Spleen (tissue), 11 donors: ENCODE measurements at regions not wholly inside any gene's neighbourhood (a gene's known extent, or its start where the extent isn't known, plus 50 kb on each side); places are given as distances from the start of the nearest gene placed in this dataset.

Experiments
- DNase-seq: peaks from one replicate; pipeline ENCODE4 v3.0.0-alpha.2; 2020
- H3K27ac ChIP-seq, 8 donors: fragments of 200-600 bp; sonication (generic) in 7 of 8; 1 replicate in 4 of 8; 2 replicates in 4 of 8; pipeline versions ENCODE4 v1.5.0 to v1.8.0; 2016 to 2021; ENCODE audit warnings: inconsistent platforms in 4 of 8, mild to moderate bottlenecking in 4 of 8, moderate library complexity in 1 of 8
- H3K27me3 ChIP-seq, 7 donors: fragments of 200-600 bp; sonication (generic) in 6 of 7; replicated peaks in 1 of 7; 1 replicate in 4 of 7; 2 replicates in 3 of 7; pipeline versions ENCODE4 v1.5.0 to v1.8.0; 2016 to 2021; ENCODE audit warnings: inconsistent platforms in 3 of 7, mild to moderate bottlenecking in 1 of 7
- H3K36me3 ChIP-seq, 6 donors: fragments of 200-600 bp; sonication (generic) in 5 of 6; 1 replicate in 4 of 6; 2 replicates in 2 of 6; pipeline versions ENCODE4 v1.5.0 to v1.8.0; 2016 to 2021; ENCODE audit warnings: inconsistent platforms in 2 of 6
- H3K4me1 ChIP-seq, 6 donors: fragments of 200-600 bp; sonication (generic) in 5 of 6; 1 replicate in 3 of 6; 2 replicates in 3 of 6; pipeline versions ENCODE4 v1.5.0 to v1.8.0; 2016 to 2021; ENCODE audit warnings: inconsistent platforms in 3 of 6
- H3K4me3 ChIP-seq, 8 donors: fragments of 200-600 bp; sonication (generic) in 7 of 8; 1 replicate in 4 of 8; 2 replicates in 4 of 8; pipeline versions ENCODE4 v1.5.0 to v1.8.0; 2016 to 2021; ENCODE audit warnings: inconsistent platforms in 4 of 8, mild to moderate bottlenecking in 4 of 8, moderate library complexity in 2 of 8
- H3K9me3 ChIP-seq, 8 donors: fragments of 200-600 bp; sonication (generic) in 7 of 8; 1 replicate in 4 of 8; 2 replicates in 4 of 8; pipeline versions ENCODE4 v1.5.0 to v1.8.0; 2016 to 2021; ENCODE audit warnings: inconsistent platforms in 4 of 8
- CTCF ChIP-seq, 11 experiments: fragments of 200-600 bp in 7 of 11; fragments of 450-650 bp in 4 of 11; sonication (generic) in 4 of 11; IDR thresholded peaks in 8 of 11; conservative IDR thresholded peaks in 3 of 11; 1 replicate in 7 of 11; 2 replicates in 4 of 11; pipeline versions ENCODE4 v1.4.0 to v1.8.0; 2016 to 2021; ENCODE audit warnings: antibody characterized with exemption in 11 of 11, inconsistent platforms in 4 of 11, mild to moderate bottlenecking in 1 of 11
- POLR2A ChIP-seq, 3 donors: fragments of 450-650 bp; IDR thresholded peaks; one replicate each; pipeline ENCODE4 v1.5.1; 2017; ENCODE audit warnings: antibody characterized with exemption in 3 of 3, mild to moderate bottlenecking in 1 of 3
- POLR2AphosphoS5 ChIP-seq, 3 donors: sonication (generic); formaldehyde crosslinking; IDR thresholded peaks; one replicate each; pipeline ENCODE4 v1.5.1; 2017; ENCODE audit warnings: antibody characterized with exemption in 3 of 3
- WGBS, 5 donors: extraction: QIAGEN DNeasy Blood & Tissue Kit in 3 of 5; methylation state at CpG; one replicate each; pipeline versions ENCODE4 v1.1.5 to v1.1.7; 2013 to 2018; 5-methylcytosine and 5-hydroxymethylcytosine counted together
- intact Hi-C: fragments of 100-400 bp; cut with DNase I; formaldehyde crosslinking; loops from one replicate; pipeline ENCODE4 v1.15.0; 2023; ENCODE audit warnings: low total_unique reads
- donor health status: healthy with polysubstance abuse.
- donor health status: DM: no; HTN: no; CAD: no; lungs with moderate emphysema.
- donor health status: DM: no; HTN: no; CAD: no.
- donor health status: Bipolar disorder and iron deficiency.
- donor health status: healthy.
- donor health status: DM: no; HTN: no; CAD: no.
- donor health status: DM: yes; HTN: yes; CAD: no.

- WGBS, 5 donors = 2 to 15% (median 4%) methylated on average over 1 of the region's 1 CpG
These were observed 630.3 kb upstream of the KLHL4 start for GRCh38 chrX:86887341-86887740.

GRCh38 chrX:86910027-86910426 lies 607.6 kb upstream of the KLHL4 start:
- 56 to 88% (median 81%) methylated on average over 2 of the region's 2 CpGs; no CpG with 5 or more reads in 1 of the 5 donors for WGBS, 5 donors
- Histone ChIP-seq H3K36me3 (no peaks in the 10 kb centered on the region), H3K9me3 (no peaks in the 10 kb centered on the region), H3K4me1 (no peaks in the 10 kb centered on the region), H3K27me3 (no peaks in the 10 kb centered on the region), H3K4me3 (no peak overlapping the region), H3K27ac (no peak overlapping the region)
- TF ChIP-seq CTCF (IDR thresholded peaks at IDR 0.05 in 8 of 11, conservative IDR thresholded peaks at IDR 0.05 in 3 of 11) = no peak
- no peak for TF ChIP-seq POLR2A (IDR thresholded peaks at IDR 0.05)
- TF ChIP-seq POLR2AphosphoS5 (IDR thresholded peaks at IDR 0.05) = no peak
- no peak for DNase-seq
- intact Hi-C loops = no loop called here

More at GRCh38 chrX:86887341-86887740, 630.3 kb upstream of the KLHL4 start:
- no peaks in the 10 kb centered on the region for H3K4me1 ChIP-seq
- no peak for DNase-seq
- H3K27me3 ChIP-seq = no peaks in the 10 kb centered on the region
- TF ChIP-seq POLR2A (IDR thresholded peaks at IDR 0.05) = no peak
- TF ChIP-seq CTCF (IDR thresholded peaks at IDR 0.05 in 8 of 11, conservative IDR thresholded peaks at IDR 0.05 in 3 of 11) = no peak
- no peak overlapping the region for H3K27ac ChIP-seq
- no peak overlapping the region for H3K4me3 ChIP-seq
- intact Hi-C loops = no loop called here
- no peaks in the 10 kb centered on the region for H3K36me3 ChIP-seq
- no peaks in the 10 kb centered on the region for H3K9me3 ChIP-seq

- H3K4me1 ChIP-seq = no peaks in the 10 kb centered on the region
- H3K36me3 ChIP-seq = no peaks in the 10 kb centered on the region
- TF ChIP-seq POLR2A (IDR thresholded peaks at IDR 0.05) = no peak
- no peak for TF ChIP-seq POLR2AphosphoS5 (IDR thresholded peaks at IDR 0.05)
- TF ChIP-seq CTCF (IDR thresholded peaks at IDR 0.05 in 8 of 11, conservative IDR thresholded peaks at IDR 0.05 in 3 of 11) = no peak
- no peaks in the 10 kb centered on the region for H3K9me3 ChIP-seq
- intact Hi-C loops = no loop called here
- H3K27ac ChIP-seq = no peak overlapping the region
- no peaks in the 10 kb centered on the region for H3K27me3 ChIP-seq
- no peak overlapping the region for H3K4me3 ChIP-seq
- WGBS, 5 donors = 61 to 90% (median 78%) methylated on average over 4 of the region's 4 CpGs
- no peak for DNase-seq
These were observed 606.8 kb upstream of the KLHL4 start for GRCh38 chrX:86910602-86911311.

GRCh38 chrX:86914569-86914968 lies 603.0 kb upstream of the KLHL4 start:
- intact Hi-C loops = no loop called here

More at GRCh38 chrX:86914569-86914968, 603.0 kb upstream of the KLHL4 start:
- H3K4me3 ChIP-seq = no peak overlapping the region
- DNase-seq = no peak
- no peak overlapping the region for H3K27ac ChIP-seq
- WGBS, 5 donors = 43 to 82% (median 67%) methylated on average over 1 of the region's 1 CpG
- H3K36me3 ChIP-seq = no peaks in the 10 kb centered on the region
- TF ChIP-seq POLR2AphosphoS5 (IDR thresholded peaks at IDR 0.05) (no peak), CTCF (IDR thresholded peaks at IDR 0.05 in 8 of 11, conservative IDR thresholded peaks at IDR 0.05 in 3 of 11) (no peak), POLR2A (IDR thresholded peaks at IDR 0.05) (no peak)
- H3K4me1 ChIP-seq = no peaks in the 10 kb centered on the region
- no peaks in the 10 kb centered on the region for H3K9me3 ChIP-seq
- H3K27me3 ChIP-seq = no peaks in the 10 kb centered on the region
